Bronchial epithelial cell (primary cell): ENCODE measurements at regions not wholly inside any gene's neighbourhood (a gene's known extent, or its start where the extent isn't known, plus 50 kb on each side); places are given as distances from the start of the nearest gene placed in this dataset.
A peak's percentile ranks its signal among the peaks of the same experiment; 100 is the strongest.

Experiments
- DNase-seq: peaks from one replicate; pipeline ENCODE4 v3.0.0-alpha.2; 2010; ENCODE audit warnings: low read depth
- FAIRE-seq: peaks from 2 replicates; lab custom pipeline; 2011; peaks lifted over from hg19 to GRCh38; lab: Jason Lieb, UNC
- H3K27me3 ChIP-seq: 2 replicates; pipeline ENCODE4 v1.5.1; 2011; ENCODE audit warnings: low read length; ENCODE audit not compliant: control insufficient read depth, insufficient read depth
- H3K36me3 ChIP-seq: 2 replicates; pipeline ENCODE4 v1.5.1; 2011; ENCODE audit warnings: low read length; ENCODE audit not compliant: control insufficient read depth, insufficient read depth
- H3K4me3 ChIP-seq: 2 replicates; pipeline ENCODE4 v1.5.1; 2011; ENCODE audit warnings: mild to moderate bottlenecking, low read depth, low read length, control low read depth
- TF ChIP-seq, protein P1 (sequence below): IDR thresholded peaks from 2 replicates; pipeline ENCODE4 v1.5.1; 2011; ENCODE audit warnings: mild to moderate bottlenecking, moderate library complexity, low read length, control low read depth, inconsistent platforms; ENCODE audit not compliant: insufficient read depth, severe bottlenecking

- TF ChIP-seq, protein P1, sequence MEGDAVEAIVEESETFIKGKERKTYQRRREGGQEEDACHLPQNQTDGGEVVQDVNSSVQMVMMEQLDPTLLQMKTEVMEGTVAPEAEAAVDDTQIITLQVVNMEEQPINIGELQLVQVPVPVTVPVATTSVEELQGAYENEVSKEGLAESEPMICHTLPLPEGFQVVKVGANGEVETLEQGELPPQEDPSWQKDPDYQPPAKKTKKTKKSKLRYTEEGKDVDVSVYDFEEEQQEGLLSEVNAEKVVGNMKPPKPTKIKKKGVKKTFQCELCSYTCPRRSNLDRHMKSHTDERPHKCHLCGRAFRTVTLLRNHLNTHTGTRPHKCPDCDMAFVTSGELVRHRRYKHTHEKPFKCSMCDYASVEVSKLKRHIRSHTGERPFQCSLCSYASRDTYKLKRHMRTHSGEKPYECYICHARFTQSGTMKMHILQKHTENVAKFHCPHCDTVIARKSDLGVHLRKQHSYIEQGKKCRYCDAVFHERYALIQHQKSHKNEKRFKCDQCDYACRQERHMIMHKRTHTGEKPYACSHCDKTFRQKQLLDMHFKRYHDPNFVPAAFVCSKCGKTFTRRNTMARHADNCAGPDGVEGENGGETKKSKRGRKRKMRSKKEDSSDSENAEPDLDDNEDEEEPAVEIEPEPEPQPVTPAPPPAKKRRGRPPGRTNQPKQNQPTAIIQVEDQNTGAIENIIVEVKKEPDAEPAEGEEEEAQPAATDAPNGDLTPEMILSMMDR: no peak
- no peak for FAIRE-seq
- no peaks in the 10 kb centered on the region for H3K27me3 ChIP-seq
These were observed 317.8 kb downstream of the BUD13 start for GRCh38 chr11:116454951-116455350.

GRCh38 chr11:116454020-116454645 is 318.7 kb downstream of the BUD13 start:
- Histone ChIP-seq H3K4me3 (no peak overlapping the region), H3K27me3 (no peaks in the 10 kb centered on the region), H3K36me3 (no peaks in the 10 kb centered on the region)
- DNase-seq (peak; percentile 18), FAIRE-seq (no peak)
- TF ChIP-seq, protein P1: peak; percentile 45

More at GRCh38 chr11:116454951-116455350, 317.8 kb downstream of the BUD13 start:
- no peak for DNase-seq
- H3K36me3 ChIP-seq: no peaks in the 10 kb centered on the region
- no peak overlapping the region for H3K4me3 ChIP-seq

DNA sequence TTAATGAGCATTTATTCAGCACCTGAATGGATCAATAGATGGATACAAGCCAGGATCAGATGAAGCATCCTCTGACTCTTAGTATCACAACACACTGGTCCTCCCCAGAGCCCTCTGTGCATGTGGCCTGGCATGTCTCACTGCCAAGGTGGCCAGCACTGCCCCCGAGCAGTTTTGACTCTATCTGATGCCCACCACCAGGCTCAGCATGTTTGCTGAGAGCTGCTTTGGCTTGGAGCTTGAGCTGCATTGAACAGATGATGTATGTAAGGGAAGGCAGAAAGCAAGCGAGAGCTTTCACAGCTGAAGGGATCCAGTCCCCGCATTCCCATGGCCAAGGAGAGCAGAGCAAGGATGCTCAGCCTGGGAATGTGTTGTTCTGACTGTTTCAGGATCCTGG is 320.3 kb downstream of the BUD13 start:
- FAIRE-seq (no peak), DNase-seq (no peak)
- TF ChIP-seq, protein P1: no peak
- no peak overlapping the region for H3K4me3 ChIP-seq
- H3K36me3 ChIP-seq: no peaks in the 10 kb centered on the region
- no peaks in the 10 kb centered on the region for H3K27me3 ChIP-seq

DNA sequence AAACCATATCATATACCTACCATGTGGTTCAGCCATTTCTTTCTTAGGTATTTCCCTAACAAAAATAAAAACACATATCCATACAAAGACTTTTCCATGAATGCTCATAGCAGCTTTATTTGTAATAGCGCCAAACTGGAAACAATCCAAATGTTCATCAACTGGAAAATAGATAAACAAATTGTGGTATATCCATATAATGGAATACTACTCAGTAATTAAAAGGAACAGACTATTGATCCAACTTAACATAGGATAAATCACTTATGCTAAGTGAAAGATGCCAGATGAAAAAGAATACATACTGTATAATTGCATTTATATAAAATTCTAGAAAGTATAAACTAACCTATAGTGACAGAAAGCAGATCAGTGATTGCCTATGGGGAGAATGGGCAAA is 323.3 kb downstream of the BUD13 start:
- TF ChIP-seq, protein P1: no peak
- no peaks in the 10 kb centered on the region for H3K36me3 ChIP-seq
- H3K27me3 ChIP-seq: no peaks in the 10 kb centered on the region

DNA sequence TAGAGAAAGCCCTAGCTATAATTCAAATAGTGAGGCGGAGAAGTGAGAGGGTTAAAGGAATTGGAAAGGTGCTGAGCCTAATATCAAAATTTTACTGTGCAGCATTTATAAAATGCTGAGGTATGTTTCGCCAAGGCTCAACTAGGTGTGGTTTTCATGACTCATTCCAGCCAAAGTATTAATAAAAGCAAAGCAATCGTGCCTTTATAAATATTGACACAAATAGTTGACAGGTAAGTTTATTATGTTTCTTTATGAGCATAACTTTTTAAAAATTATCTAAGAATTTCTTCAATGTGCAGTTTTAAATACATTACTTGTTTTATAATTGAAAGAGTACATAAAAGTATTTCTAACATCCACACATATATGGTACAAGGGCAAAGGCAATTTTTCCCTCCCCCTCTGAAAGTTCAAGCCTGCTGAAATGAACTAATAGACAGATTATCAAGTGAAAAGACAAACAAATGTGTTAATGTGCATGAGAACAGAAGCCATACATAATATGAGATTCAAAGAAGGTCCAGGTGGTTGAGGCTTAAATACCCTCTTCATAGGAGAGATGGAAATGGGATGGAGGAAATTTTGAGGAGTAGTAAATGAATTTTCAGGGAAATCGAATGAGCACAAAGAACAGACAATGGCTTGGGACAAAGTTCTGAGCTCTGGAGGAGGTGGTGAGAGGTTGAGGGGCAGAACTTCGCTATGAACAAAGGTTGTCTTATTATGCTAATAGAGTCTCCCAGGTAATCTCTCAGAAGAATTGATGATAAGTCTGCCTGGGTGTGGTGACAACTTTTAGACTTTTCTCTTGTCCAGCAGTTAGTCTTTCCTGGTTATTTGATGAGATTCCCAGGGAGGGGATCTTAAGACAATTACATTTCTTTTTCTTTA is 326.5 kb downstream of the BUD13 start:
- peak; percentile 22 for DNase-seq
- no peak for FAIRE-seq

More for the DNA sequence above, 323.3 kb downstream of the BUD13 start:
- no peak overlapping the region for H3K4me3 ChIP-seq
- DNase-seq (no peak), FAIRE-seq (no peak)

More for the DNA sequence above, 326.5 kb downstream of the BUD13 start:
- TF ChIP-seq, protein P1: no peak
- Histone ChIP-seq H3K4me3 (no peak overlapping the region), H3K27me3 (no peaks in the 10 kb centered on the region), H3K36me3 (no peaks in the 10 kb centered on the region)
